ENCODE measurements at regions not wholly inside any gene's neighbourhood (a gene's known extent, or its start where the extent isn't known, plus 50 kb on each side); places are given as distances from the start of the nearest gene placed in this dataset.

- Histone ChIP-seq H3K27me3 (ENCODE audit: control insufficient read depth, insufficient read depth, low read length) (peaks cover 3% of the 10 kb centered on the region), H3K9me3 (ENCODE audit: control insufficient read depth, insufficient read depth, low read depth, low read length) (no peaks in the 10 kb centered on the region), H3K36me3 (ENCODE audit: control insufficient read depth, insufficient read depth, low read length) (no peaks in the 10 kb centered on the region), H3K27ac (ENCODE audit: low read length) (no peak overlapping the region), H3K4me1 (ENCODE audit: control insufficient read depth, insufficient read depth, low read length) (no peaks in the 10 kb centered on the region), H3K4me3 (ENCODE audit: low read depth in 2 of 2, low read length in 2 of 2) (no peak overlapping the region)
- CTCF ChIA-PET: no interaction called here
- in situ Hi-C loops (cut with HindIII; ENCODE audit: low pct_unique_long_range_greater_than_20kb, low sequenced_read_pairs): no loop called here
- DNase-seq (ENCODE audit: low read depth, low spot score) (no peak), ATAC-seq (no peak)
- BruUV-seq (replicated peaks): no TSS peak
- no peak for TF ChIP-seq CTCF (IDR thresholded peaks at IDR 0.05)
- TF ChIP-seq SIN3A (IDR thresholded peaks at IDR 0.05; ENCODE audit: borderline replicate concordance, insufficient read depth, low read depth, low read length): no peak
- no peak for TF ChIP-seq REST (IDR thresholded peaks at IDR 0.05; ENCODE audit: insufficient read depth in 1 of 2, low read depth in 2 of 2, low read length in 1 of 2)
- TF ChIP-seq TCF7L2 (IDR thresholded peaks at IDR 0.05; ENCODE audit: low read depth, low read length): no peak
- no peak for TF ChIP-seq POLR2AphosphoS5 (IDR thresholded peaks at IDR 0.05; ENCODE audit: low read depth, low read length)
- POLR2A ChIA-PET: no interaction called here
- intact Hi-C loops (cut with micrococcal nuclease; ENCODE audit: unreplicated experiment): no loop called here
Observed at GRCh38 chr14:22500525-22500924, 88.5 kb downstream of the DAD1 start.

- POLR2A ChIA-PET: no interaction called here
- CTCF ChIA-PET: no interaction called here
- TF ChIP-seq POLR2AphosphoS5 (IDR thresholded peaks at IDR 0.05; ENCODE audit: low read depth, low read length) (no peak), CTCF (IDR thresholded peaks at IDR 0.05) (no peak), SIN3A (IDR thresholded peaks at IDR 0.05; ENCODE audit: borderline replicate concordance, insufficient read depth, low read depth, low read length) (no peak), REST (IDR thresholded peaks at IDR 0.05; ENCODE audit: insufficient read depth in 1 of 2, low read depth in 2 of 2, low read length in 1 of 2) (no peak), TCF7L2 (IDR thresholded peaks at IDR 0.05; ENCODE audit: low read depth, low read length) (no peak)
Observed at GRCh38 chr14:22497671-22498093, 91.3 kb downstream of the DAD1 start.

More at GRCh38 chr14:22497671-22498093, 91.3 kb downstream of the DAD1 start:
- no TSS peak for BruUV-seq (replicated peaks)
- no peaks in the 10 kb centered on the region for H3K4me1 ChIP-seq (ENCODE audit: control insufficient read depth, insufficient read depth, low read length)
- in situ Hi-C loops (cut with HindIII; ENCODE audit: low pct_unique_long_range_greater_than_20kb, low sequenced_read_pairs): no loop called here
- no peak for ATAC-seq
- DNase-seq (ENCODE audit: low read depth, low spot score): no peak
- H3K27ac ChIP-seq (ENCODE audit: low read length): no peak overlapping the region
- no peak overlapping the region for H3K4me3 ChIP-seq (ENCODE audit: low read depth in 2 of 2, low read length in 2 of 2)
- intact Hi-C loops (cut with micrococcal nuclease; ENCODE audit: unreplicated experiment): no loop called here
- no peaks in the 10 kb centered on the region for H3K36me3 ChIP-seq (ENCODE audit: control insufficient read depth, insufficient read depth, low read length)
- peaks cover 3% of the 10 kb centered on the region for H3K27me3 ChIP-seq (ENCODE audit: control insufficient read depth, insufficient read depth, low read length)
- no peaks in the 10 kb centered on the region for H3K9me3 ChIP-seq (ENCODE audit: control insufficient read depth, insufficient read depth, low read depth, low read length)
